T-helper 2 cell treated with Interferon-gamma antibody and Interleukin-4, amounts not matched to agents 5 μg/mL and 100 μg/mL, for 36 hours (primary cell): ENCODE measurements at regions not wholly inside any gene's neighbourhood (a gene's known extent, or its start where the extent isn't known, plus 50 kb on each side); places are given as distances from the start of the nearest gene placed in this dataset.
"Not testable (repeated sequence)": the region's sequence is repeated elsewhere in the genome, so short reads cannot be mapped to it uniquely, and the experiment has no call there.

Source experiments
- DNase-seq: peaks from one replicate; pipeline ENCODE4 v3.0.0; 2021; ENCODE audit warnings: low spot score
- H3K27ac Mint-ChIP-seq: one replicate; pipeline ENCODE4 v1.8.0; 2021; ENCODE audit warnings: mild to moderate bottlenecking, mixed read lengths
- H3K27me3 Mint-ChIP-seq: one replicate; pipeline ENCODE4 v1.8.0; 2021; ENCODE audit warnings: low read depth, mixed read lengths
- H3K36me3 Mint-ChIP-seq: one replicate; pipeline ENCODE4 v1.8.0; 2021; ENCODE audit warnings: low read depth, mixed read lengths
- H3K4me1 Mint-ChIP-seq: one replicate; pipeline ENCODE4 v1.8.0; 2021; ENCODE audit warnings: low read depth, mixed read lengths
- H3K4me3 Mint-ChIP-seq: one replicate; pipeline ENCODE4 v1.8.0; 2022; ENCODE audit warnings: mild to moderate bottlenecking, moderate library complexity, mixed read lengths
- H3K9me3 Mint-ChIP-seq: one replicate; pipeline ENCODE4 v1.8.0; 2021; ENCODE audit warnings: mixed read lengths

- not testable (repeated sequence) for H3K36me3 Mint-ChIP-seq, H3K4me1 Mint-ChIP-seq, H3K27me3 Mint-ChIP-seq, H3K4me3 Mint-ChIP-seq, H3K9me3 Mint-ChIP-seq, DNase-seq, H3K27ac Mint-ChIP-seq
Observed at GRCh38 chr6:121685806-121686205, 250.4 kb downstream of the GJA1 start.

GRCh38 chr6:121686611-121687023 is 251.2 kb downstream of the GJA1 start:
- no peak for DNase-seq
- Mint-ChIP-seq H3K9me3 (no peaks in the 10 kb centered on the region), H3K27me3 (no peaks in the 10 kb centered on the region), H3K4me3 (no peak overlapping the region), H3K27ac (no peak overlapping the region), H3K36me3 (no peaks in the 10 kb centered on the region), H3K4me1 (peaks cover 14% of the 10 kb centered on the region)

- H3K27me3 Mint-ChIP-seq = no peaks in the 10 kb centered on the region
- peaks cover 14% of the 10 kb centered on the region for H3K4me1 Mint-ChIP-seq
- no peak overlapping the region for H3K27ac Mint-ChIP-seq
- DNase-seq = no peak
- H3K36me3 Mint-ChIP-seq = no peaks in the 10 kb centered on the region
- H3K4me3 Mint-ChIP-seq = no peak overlapping the region
- no peaks in the 10 kb centered on the region for H3K9me3 Mint-ChIP-seq
Observed at GRCh38 chr6:121688974-121689373, 253.5 kb downstream of the GJA1 start.

GRCh38 chr6:121691126-121691551 is 255.7 kb downstream of the GJA1 start:
- peaks cover 14% of the 10 kb centered on the region for H3K4me1 Mint-ChIP-seq
- H3K27ac Mint-ChIP-seq = no peak overlapping the region
- H3K4me3 Mint-ChIP-seq = no peak overlapping the region
- no peaks in the 10 kb centered on the region for H3K9me3 Mint-ChIP-seq
- H3K27me3 Mint-ChIP-seq = no peaks in the 10 kb centered on the region
- H3K36me3 Mint-ChIP-seq = no peaks in the 10 kb centered on the region
- no peak for DNase-seq

- H3K4me3 Mint-ChIP-seq = no peak overlapping the region
- H3K27ac Mint-ChIP-seq = no peak overlapping the region
- DNase-seq = no peak
- H3K36me3 Mint-ChIP-seq = no peaks in the 10 kb centered on the region
- peaks cover 7% of the 10 kb centered on the region for H3K4me1 Mint-ChIP-seq
- no peaks in the 10 kb centered on the region for H3K27me3 Mint-ChIP-seq
- H3K9me3 Mint-ChIP-seq = no peaks in the 10 kb centered on the region
Observed at GRCh38 chr6:121694389-121694788, 258.9 kb downstream of the GJA1 start.

- Mint-ChIP-seq H3K36me3 (no peaks in the 10 kb centered on the region), H3K9me3 (no peaks in the 10 kb centered on the region), H3K4me3 (no peak overlapping the region), H3K27ac (no peak overlapping the region), H3K27me3 (no peaks in the 10 kb centered on the region), H3K4me1 (peaks cover 5% of the 10 kb centered on the region)
- no peak for DNase-seq
Observed at GRCh38 chr6:121694801-121695251, 259.4 kb downstream of the GJA1 start.

GRCh38 chr6:121695329-121695728 is 259.9 kb downstream of the GJA1 start:
- Mint-ChIP-seq H3K4me3 (no peak overlapping the region), H3K4me1 (peaks cover 5% of the 10 kb centered on the region), H3K27me3 (no peaks in the 10 kb centered on the region), H3K36me3 (no peaks in the 10 kb centered on the region), H3K9me3 (no peaks in the 10 kb centered on the region), H3K27ac (no peak overlapping the region)
- DNase-seq = no peak

GRCh38 chr6:121697921-121698320 is 262.5 kb downstream of the GJA1 start:
- DNase-seq = no peak
- Mint-ChIP-seq H3K27ac (no peak overlapping the region), H3K4me3 (no peak overlapping the region), H3K36me3 (no peaks in the 10 kb centered on the region), H3K4me1 (no peaks in the 10 kb centered on the region), H3K27me3 (no peaks in the 10 kb centered on the region), H3K9me3 (no peaks in the 10 kb centered on the region)

- no peak for DNase-seq
- no peaks in the 10 kb centered on the region for H3K9me3 Mint-ChIP-seq
- H3K36me3 Mint-ChIP-seq = no peaks in the 10 kb centered on the region
- H3K4me3 Mint-ChIP-seq = no peak overlapping the region
- no peak overlapping the region for H3K27ac Mint-ChIP-seq
- no peaks in the 10 kb centered on the region for H3K4me1 Mint-ChIP-seq
- H3K27me3 Mint-ChIP-seq = no peaks in the 10 kb centered on the region
Observed at GRCh38 chr6:121698617-121699016, 263.2 kb downstream of the GJA1 start.

GRCh38 chr6:121703129-121703528 is 267.7 kb downstream of the GJA1 start:
- H3K36me3 Mint-ChIP-seq, H3K27ac Mint-ChIP-seq, DNase-seq, H3K27me3 Mint-ChIP-seq, H3K9me3 Mint-ChIP-seq, H3K4me1 Mint-ChIP-seq, H3K4me3 Mint-ChIP-seq: not testable (repeated sequence)

GRCh38 chr6:121711472-121711871 is 276.0 kb downstream of the GJA1 start:
- no peaks in the 10 kb centered on the region for H3K4me1 Mint-ChIP-seq
- H3K4me3 Mint-ChIP-seq = no peak overlapping the region
- no peaks in the 10 kb centered on the region for H3K36me3 Mint-ChIP-seq

GRCh38 chr6:121717686-121718085 is 282.2 kb downstream of the GJA1 start:
- no peak for DNase-seq
- peaks cover 2% of the 10 kb centered on the region for H3K27me3 Mint-ChIP-seq
- no peaks in the 10 kb centered on the region for H3K4me1 Mint-ChIP-seq
- peaks cover 7% of the 10 kb centered on the region for H3K9me3 Mint-ChIP-seq
- no peaks in the 10 kb centered on the region for H3K36me3 Mint-ChIP-seq
- no peak overlapping the region for H3K27ac Mint-ChIP-seq
- no peak overlapping the region for H3K4me3 Mint-ChIP-seq

More at GRCh38 chr6:121711472-121711871, 276.0 kb downstream of the GJA1 start:
- DNase-seq = no peak
- Mint-ChIP-seq H3K9me3 (no peaks in the 10 kb centered on the region), H3K27me3 (no peaks in the 10 kb centered on the region), H3K27ac (no peak overlapping the region)

GRCh38 chr6:121720867-121721266 is 285.4 kb downstream of the GJA1 start:
- H3K27ac Mint-ChIP-seq, H3K4me1 Mint-ChIP-seq, H3K36me3 Mint-ChIP-seq, DNase-seq, H3K27me3 Mint-ChIP-seq, H3K4me3 Mint-ChIP-seq, H3K9me3 Mint-ChIP-seq: not testable (repeated sequence)

GRCh38 chr6:121723623-121724022 is 288.2 kb downstream of the GJA1 start:
- H3K4me1 Mint-ChIP-seq = no peaks in the 10 kb centered on the region
- H3K36me3 Mint-ChIP-seq = no peaks in the 10 kb centered on the region
- H3K27ac Mint-ChIP-seq = no peak overlapping the region
- H3K9me3 Mint-ChIP-seq = peaks cover 7% of the 10 kb centered on the region
- H3K4me3 Mint-ChIP-seq = no peak overlapping the region
- peaks cover 2% of the 10 kb centered on the region for H3K27me3 Mint-ChIP-seq
- DNase-seq = no peak

GRCh38 chr6:121724576-121724975 is 289.1 kb downstream of the GJA1 start:
- peaks cover 7% of the 10 kb centered on the region for H3K9me3 Mint-ChIP-seq
- peaks cover 2% of the 10 kb centered on the region for H3K27me3 Mint-ChIP-seq
- H3K4me1 Mint-ChIP-seq = no peaks in the 10 kb centered on the region
- no peak overlapping the region for H3K27ac Mint-ChIP-seq
- DNase-seq = no peak
- H3K4me3 Mint-ChIP-seq = no peak overlapping the region
- H3K36me3 Mint-ChIP-seq = no peaks in the 10 kb centered on the region
